Mammary epithelial cell (primary cell): ENCODE measurements at regions not wholly inside any gene's neighbourhood (a gene's known extent, or its start where the extent isn't known, plus 50 kb on each side); places are given as distances from the start of the nearest gene placed in this dataset.

ENCODE experiments used
- EZH2 ChIP-seq: IDR thresholded peaks from 2 replicates; pipeline ENCODE4 v1.6.1; 2012; ENCODE audit warnings: low read length, inconsistent platforms, borderline replicate concordance
- TF ChIP-seq, protein P1 (sequence below), 2 donors: IDR thresholded peaks in 1 of 2; conservative IDR thresholded peaks in 1 of 2; 2 replicates each; pipeline ENCODE4 v1.5.1; 2011 to 2012; ENCODE audit warnings: inconsistent platforms in 2 of 2, low read length in 2 of 2, mild to moderate bottlenecking in 2 of 2, control low read depth in 1 of 2, low read depth in 1 of 2; ENCODE audit not compliant: insufficient read depth in 1 of 2; ENCODE audit errors: extremely low read depth in 1 of 2

- TF ChIP-seq, protein P1, sequence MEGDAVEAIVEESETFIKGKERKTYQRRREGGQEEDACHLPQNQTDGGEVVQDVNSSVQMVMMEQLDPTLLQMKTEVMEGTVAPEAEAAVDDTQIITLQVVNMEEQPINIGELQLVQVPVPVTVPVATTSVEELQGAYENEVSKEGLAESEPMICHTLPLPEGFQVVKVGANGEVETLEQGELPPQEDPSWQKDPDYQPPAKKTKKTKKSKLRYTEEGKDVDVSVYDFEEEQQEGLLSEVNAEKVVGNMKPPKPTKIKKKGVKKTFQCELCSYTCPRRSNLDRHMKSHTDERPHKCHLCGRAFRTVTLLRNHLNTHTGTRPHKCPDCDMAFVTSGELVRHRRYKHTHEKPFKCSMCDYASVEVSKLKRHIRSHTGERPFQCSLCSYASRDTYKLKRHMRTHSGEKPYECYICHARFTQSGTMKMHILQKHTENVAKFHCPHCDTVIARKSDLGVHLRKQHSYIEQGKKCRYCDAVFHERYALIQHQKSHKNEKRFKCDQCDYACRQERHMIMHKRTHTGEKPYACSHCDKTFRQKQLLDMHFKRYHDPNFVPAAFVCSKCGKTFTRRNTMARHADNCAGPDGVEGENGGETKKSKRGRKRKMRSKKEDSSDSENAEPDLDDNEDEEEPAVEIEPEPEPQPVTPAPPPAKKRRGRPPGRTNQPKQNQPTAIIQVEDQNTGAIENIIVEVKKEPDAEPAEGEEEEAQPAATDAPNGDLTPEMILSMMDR (conservative IDR thresholded peaks at IDR 0.05 in 1 of 2, IDR thresholded peaks at IDR 0.05 in 1 of 2; ENCODE audit: extremely low read depth in 1 of 2, insufficient read depth in 1 of 2, low read depth in 1 of 2, low read length in 2 of 2): no peak
- no peak for TF ChIP-seq EZH2
These were observed 165.9 kb upstream of the ATXN1 start for GRCh38 chr6:16927205-16927604.
